ENCODE measurements at regions not wholly inside any gene's neighbourhood (a gene's known extent, or its start where the extent isn't known, plus 50 kb on each side); places are given as distances from the start of the nearest gene placed in this dataset.

- no peak overlapping the region for H3K4ac ChIP-seq (replicated peaks; ENCODE audit: insufficient read length, low read depth, low read length)
- no peaks in the 10 kb centered on the region for H3K23me2 ChIP-seq (ENCODE audit: low read depth, low read length)
- H3K56ac ChIP-seq (replicated peaks; ENCODE audit: insufficient read length, low read depth, low read length), result no peak overlapping the region
- ChIA-PET POLR2A (ENCODE audit: partially characterized antibody) (interaction anchor here (0.9 kb wide), 1 partner anchor 28 kb away, joined by 3 read pairs; no protein-coding TSS in a partner anchor), CTCF (ENCODE audit: partially characterized antibody) (interaction anchor here (0.5 to 11.3 kb wide), 46 partner anchors 10 to 1067 kb away, joined by 3 to 97 read pairs (median 5); no protein-coding TSS in a partner anchor)
- H3K36me3 ChIP-seq (ENCODE audit: control insufficient read depth in 2 of 4, insufficient read depth in 4 of 4, low read length in 3 of 4), result no peaks in the 10 kb centered on the region
- H2BK20ac ChIP-seq (ENCODE audit: low read length), result no peak overlapping the region
- no peak overlapping the region for H4K91ac ChIP-seq (replicated peaks; ENCODE audit: insufficient read length, low read length)
- no peak overlapping the region for H4K5ac ChIP-seq (ENCODE audit: insufficient read length, low read depth, low read length)
- no peak for FAIRE-seq
- no peak overlapping the region for H3K18ac ChIP-seq (ENCODE audit: extremely low read depth, low read length)
- no peak overlapping the region for H2BK120ac ChIP-seq (replicated peaks; ENCODE audit: low read depth, low read length)
- no peaks in the 10 kb centered on the region for H3K9me3 ChIP-seq (ENCODE audit: insufficient read depth in 2 of 2, low read depth in 1 of 2, low read length in 1 of 2)
- no peak overlapping the region for H3K9ac ChIP-seq (replicated peaks in 1 of 4; ENCODE audit: extremely low read depth in 1 of 4, low read depth in 3 of 4, low read length in 3 of 4)
- no peaks in the 10 kb centered on the region; a peak in 1 of 7 replicates for H3K4me1 ChIP-seq (replicated peaks in 1 of 4; ENCODE audit: control insufficient read depth in 3 of 4, insufficient read depth in 4 of 4, low read length in 3 of 4)
- no peak overlapping the region for H4K8ac ChIP-seq (ENCODE audit: extremely low read depth, insufficient read depth, low read length)
- H3K79me1 ChIP-seq (ENCODE audit: low read depth, low read length), result no peaks in the 10 kb centered on the region
- H3K4me3 ChIP-seq (ENCODE audit: extremely low read depth in 1 of 4, insufficient read depth in 2 of 4, low read depth in 3 of 4, low read length in 4 of 4), result no peak overlapping the region
- no peak overlapping the region for H3K23ac ChIP-seq (ENCODE audit: insufficient read length)
- no peak overlapping the region for H3K4me2 ChIP-seq (ENCODE audit: insufficient read depth in 1 of 2, low read depth in 2 of 2, low read length in 2 of 2)
- H4K20me1 ChIP-seq (replicated peaks in 1 of 2; ENCODE audit: control insufficient read depth in 1 of 2, insufficient read depth in 2 of 2, low read length in 2 of 2), result no peaks in the 10 kb centered on the region
- no peaks in the 10 kb centered on the region for H3K79me2 ChIP-seq (ENCODE audit: control insufficient read depth in 1 of 2, insufficient read depth in 2 of 2, low read length in 2 of 2)
- H3K14ac ChIP-seq (ENCODE audit: insufficient read length), result no peak overlapping the region
- no peaks in the 10 kb centered on the region for H3K27me3 ChIP-seq (replicated peaks in 1 of 4; ENCODE audit: control insufficient read depth in 3 of 4, extremely low read depth in 1 of 4, insufficient read depth in 3 of 4, low read length in 3 of 4)
- 78% methylated on average over 14 of the region's 14 CpGs; no CpG with 5 or more reads in 1 of the 2 experiments for WGBS, 2 experiments (ENCODE audit: extremely low coverage in 1 of 2, insufficient coverage in 1 of 2, insufficient read length in 1 of 2, insufficient replicate concordance in 2 of 2, low coverage in 1 of 2, low lambda C conversion rate in 2 of 2, missing lambda C conversion rate in 1 of 2)
- no peak overlapping the region for H2BK5ac ChIP-seq (ENCODE audit: low read depth, low read length)
- no peak overlapping the region for H3K27ac ChIP-seq (ENCODE audit: low read depth, low read length)
- no peak overlapping the region for H2AK5ac ChIP-seq (ENCODE audit: low read depth, low read length)
- peak in 1 of 2 experiments; percentile 29 for DNase-seq (ENCODE audit: low read depth in 1 of 2, low spot score in 2 of 2)
- H2AFZ ChIP-seq (ENCODE audit: low read length), result no peak overlapping the region
- no peak overlapping the region for H2BK12ac ChIP-seq (ENCODE audit: low read depth, low read length)
- no peak overlapping the region for H2BK15ac ChIP-seq (ENCODE audit: low read length)
- TF ChIP-seq BCL11A (IDR thresholded peaks at IDR 0.05; ENCODE audit: low read depth in 2 of 2, low read length in 2 of 2), result no peak
- TF ChIP-seq POU5F1 (IDR thresholded peaks at IDR 0.05; ENCODE audit: low read depth, low read length), result no peak
- no peak for TF ChIP-seq USF2 (IDR thresholded peaks at IDR 0.05; ENCODE audit: low read length)
- TF ChIP-seq CBX8 (IDR thresholded peaks at IDR 0.05; ENCODE audit: borderline replicate concordance, low read depth, low read length), result no peak
- no peak for TF ChIP-seq ZNF274 (IDR thresholded peaks at IDR 0.05; ENCODE audit: borderline replicate concordance, extremely low read depth, low read length)
- no peak for TF ChIP-seq SRF (IDR thresholded peaks at IDR 0.05; ENCODE audit: low read depth, low read length)
- TF ChIP-seq BRCA1 (IDR thresholded peaks at IDR 0.05; ENCODE audit: low read depth, low read length), result no peak
- TF ChIP-seq MAFK (IDR thresholded peaks at IDR 0.05; ENCODE audit: low read depth, low read length), result no peak
Measured at GRCh38 chr5:6818594-6819511, 105.6 kb downstream of the TENT4A start.

Data from H1 (cell line).